ENCODE measurements at regions not wholly inside any gene's neighbourhood (a gene's known extent, or its start where the extent isn't known, plus 50 kb on each side); places are given as distances from the start of the nearest gene placed in this dataset.
A peak's percentile ranks its signal among the peaks of the same experiment; 100 is the strongest.
"Not testable (repeated sequence)": the region's sequence is repeated elsewhere in the genome, so short reads cannot be mapped to it uniquely, and the experiment has no call there.

GRCh38 chr20:20791664-20792568 lies 79.5 kb upstream of the RALGAPA2 start:
- DNase-seq, result peak; percentile 29

DNA sequence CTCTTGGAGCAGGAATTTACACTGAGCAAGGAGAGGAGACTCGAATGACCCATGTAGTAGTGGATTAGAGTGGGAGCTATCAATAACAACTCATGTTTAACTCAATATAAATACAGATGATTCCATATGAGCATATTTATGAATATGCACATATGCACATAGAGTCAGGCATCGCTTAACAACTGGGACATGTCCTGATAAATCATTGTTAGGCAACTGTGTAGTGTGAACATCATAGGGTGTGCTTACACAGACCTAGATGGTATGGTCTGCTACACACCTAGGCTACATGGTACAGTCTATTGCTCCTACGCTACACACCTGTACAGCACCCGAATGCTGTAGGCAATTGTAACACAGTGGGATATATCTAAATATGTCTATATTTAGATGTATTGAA lies 75.9 kb upstream of the RALGAPA2 start:
- no peak for DNase-seq

GRCh38 chr20:20786428-20786827 lies 74.0 kb upstream of the RALGAPA2 start:
- DNase-seq, result no peak

DNA sequence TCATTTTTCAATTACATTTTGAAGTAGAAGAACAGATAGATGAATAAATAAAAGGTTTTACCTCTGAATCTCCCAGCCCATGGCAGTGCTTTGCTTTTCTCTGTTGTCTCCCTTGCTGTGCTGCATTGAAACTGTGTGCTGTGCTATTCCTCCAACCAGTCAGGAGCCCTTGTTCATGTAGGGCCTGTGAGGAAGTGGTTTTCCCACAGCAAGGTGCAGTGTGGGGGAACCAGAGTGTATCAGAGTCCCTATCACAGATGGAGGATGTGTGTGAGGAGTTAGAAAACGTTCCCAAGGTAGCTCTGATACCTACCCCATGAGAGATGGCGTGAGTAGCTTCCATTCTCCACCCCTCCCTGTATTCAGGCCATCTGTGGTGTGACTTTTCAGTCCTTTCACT lies 72.8 kb upstream of the RALGAPA2 start:
- no peak for DNase-seq

GRCh38 chr20:20784450-20784849 lies 72.0 kb upstream of the RALGAPA2 start:
- DNase-seq, result not testable (repeated sequence)

GRCh38 chr20:20783450-20783849 lies 71.0 kb upstream of the RALGAPA2 start:
- no peak for DNase-seq

GRCh38 chr20:20782755-20783154 lies 70.3 kb upstream of the RALGAPA2 start:
- DNase-seq, result no peak

GRCh38 chr20:20782231-20782630 lies 69.8 kb upstream of the RALGAPA2 start:
- no peak for DNase-seq

DNA sequence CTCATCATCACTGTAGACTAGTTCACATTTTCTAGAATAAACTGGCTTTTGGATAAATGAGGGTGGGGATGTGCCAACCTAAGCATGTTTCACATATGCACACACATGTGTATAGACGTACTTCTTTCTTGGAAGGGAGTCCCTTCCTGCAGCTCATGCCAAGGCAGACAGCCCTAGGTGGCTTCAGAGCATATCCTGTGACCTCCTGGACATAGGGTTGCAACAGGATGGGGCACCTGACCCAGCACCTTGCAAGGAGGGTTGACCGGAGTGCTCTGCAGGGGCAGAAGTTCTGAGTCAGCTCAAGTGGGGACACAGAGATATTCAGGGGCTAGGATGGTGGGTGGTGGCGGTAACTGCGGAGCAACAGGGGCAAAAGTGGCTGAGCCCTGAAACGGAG lies 68.6 kb upstream of the RALGAPA2 start:
- no peak for DNase-seq

GRCh38 chr20:20780127-20780824 lies 67.8 kb upstream of the RALGAPA2 start:
- DNase-seq, result peak; percentile 50

- no peak for DNase-seq
Measured at GRCh38 chr20:20778676-20779075, 66.2 kb upstream of the RALGAPA2 start.

- no peak for DNase-seq
Measured at GRCh38 chr20:20772497-20773085, 60.1 kb upstream of the RALGAPA2 start.

GRCh38 chr20:20768202-20768815 lies 55.9 kb upstream of the RALGAPA2 start:
- DNase-seq, result no peak

DNA sequence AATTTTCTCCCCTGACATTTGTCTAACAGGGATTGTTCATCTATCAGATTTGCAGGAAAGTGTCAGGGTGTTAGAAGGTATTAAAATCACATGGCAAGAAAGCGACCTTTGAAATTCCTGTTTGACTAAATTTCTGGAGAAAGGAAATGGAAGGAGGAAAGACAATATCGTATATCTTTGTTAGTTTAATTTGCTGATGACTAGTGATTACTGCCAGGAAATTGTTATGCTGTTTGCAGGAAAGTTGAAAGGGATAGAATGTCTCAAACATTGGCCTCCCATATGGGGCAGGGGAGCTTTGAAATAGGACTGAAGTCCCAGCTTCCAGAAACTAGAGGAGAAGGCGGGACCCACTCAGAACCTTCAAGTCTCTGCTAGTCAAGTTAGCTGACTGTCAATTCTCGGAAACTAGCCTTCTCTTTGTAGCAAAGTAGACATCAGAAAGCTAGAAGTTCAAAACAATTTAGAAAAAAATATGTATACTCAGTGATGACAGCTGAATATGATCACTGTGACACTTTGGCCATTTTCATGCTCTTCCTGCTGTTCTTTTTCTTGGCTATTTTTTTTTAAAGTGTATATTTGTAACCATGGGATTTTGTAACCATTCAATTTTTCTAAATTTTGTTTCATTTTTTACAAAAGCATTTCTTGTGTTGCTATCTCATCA lies 53.4 kb upstream of the RALGAPA2 start:
- DNase-seq, result no peak

GRCh38 chr20:20763650-20764049 lies 51.2 kb upstream of the RALGAPA2 start:
- DNase-seq, result no peak
